Neural progenitor cell (in vitro differentiated cells): ENCODE measurements at regions not wholly inside any gene's neighbourhood (a gene's known extent, or its start where the extent isn't known, plus 50 kb on each side); places are given as distances from the start of the nearest gene placed in this dataset.

Experiments
- DNase-seq: peaks from one replicate; pipeline ENCODE4 v3.0.0-alpha.2; 2016; ENCODE audit warnings: low spot score
- H2AFZ ChIP-seq: fragments of 200-600 bp; sonication (generic); replicated peaks from 2 replicates; pipeline ENCODE4 v1.6.1; 2016; ENCODE audit warnings: antibody characterized with exemption
- H3F3A ChIP-seq: fragments of 200-600 bp; sonication (generic); 2 replicates; pipeline ENCODE4 v1.6.1; 2016; ENCODE audit warnings: antibody characterized with exemption, low read depth
- H3K27ac ChIP-seq: fragments of 200-600 bp; sonication (generic); 2 replicates; pipeline ENCODE4 v1.5.1; 2016; ENCODE audit warnings: mild to moderate bottlenecking
- H3K27me3 ChIP-seq: fragments of 200-600 bp; sonication (generic); 2 replicates; pipeline ENCODE4 v1.6.1; 2016; ENCODE audit warnings: mild to moderate bottlenecking, moderate library complexity
- H3K36me3 ChIP-seq: fragments of 200-600 bp; sonication (generic); 2 replicates; pipeline ENCODE4 v1.5.1; 2016
- H3K4me1 ChIP-seq: fragments of 200-600 bp; sonication (generic); 2 replicates; pipeline ENCODE4 v1.6.1; 2016; ENCODE audit warnings: mixed run types
- H3K4me2 ChIP-seq: fragments of 200-600 bp; sonication (generic); 2 replicates; pipeline ENCODE4 v1.6.1; 2016
- H3K4me3 ChIP-seq: fragments of 200-600 bp; sonication (generic); 2 replicates; pipeline ENCODE4 v1.5.1; 2016
- H3K79me2 ChIP-seq: fragments of 200-600 bp; sonication (generic); 2 replicates; pipeline ENCODE4 v1.6.1; 2016; ENCODE audit warnings: low read depth
- H3K9ac ChIP-seq: fragments of 200-600 bp; sonication (generic); 2 replicates; pipeline ENCODE4 v1.6.1; 2016
- H3K9me3 ChIP-seq: fragments of 200-600 bp; sonication (generic); 2 replicates; pipeline ENCODE4 v1.5.1; 2016; ENCODE audit warnings: low read depth
- H4K20me1 ChIP-seq: fragments of 200-600 bp; sonication (generic); 2 replicates; pipeline ENCODE4 v1.6.1; 2016; ENCODE audit warnings: low read depth
- H3K27ac Mint-ChIP-seq: 3 replicates; pipeline ENCODE4 v1.8.0; 2021; ENCODE audit warnings: mixed read lengths
- H3K27me3 Mint-ChIP-seq: 2 replicates; pipeline ENCODE4 v1.8.0; 2022; ENCODE audit warnings: low read depth, mild to moderate bottlenecking, inconsistent platforms, moderate library complexity, mixed read lengths; ENCODE audit not compliant: insufficient read depth
- H3K36me3 Mint-ChIP-seq: 3 replicates; pipeline ENCODE4 v1.8.0; 2021; ENCODE audit warnings: mixed read lengths
- H3K4me1 Mint-ChIP-seq: 3 replicates; pipeline ENCODE4 v1.8.0; 2021; ENCODE audit warnings: mixed read lengths
- H3K4me3 Mint-ChIP-seq: 3 replicates; pipeline ENCODE4 v1.8.0; 2021; ENCODE audit warnings: mild to moderate bottlenecking, moderate library complexity, mixed read lengths
- H3K9me3 Mint-ChIP-seq: 3 replicates; pipeline ENCODE4 v1.8.0; 2020; ENCODE audit warnings: mixed read lengths
- EZH2 ChIP-seq: fragments of 200-600 bp; sonication (generic); IDR thresholded peaks from 2 replicates; pipeline ENCODE4 v1.6.1; 2017; ENCODE audit warnings: antibody characterized with exemption, mild to moderate bottlenecking, moderate library complexity
- EZH2phosphoT487 ChIP-seq: fragments of 200-600 bp; sonication (generic); IDR thresholded peaks from 2 replicates; pipeline ENCODE4 v1.6.1; 2017; ENCODE audit warnings: antibody characterized with exemption
- TF ChIP-seq, protein P1 (sequence below): fragments of 200-600 bp; sonication (generic); IDR thresholded peaks from 2 replicates; pipeline ENCODE4 v1.5.1; 2017; ENCODE audit warnings: antibody characterized with exemption, mild to moderate bottlenecking

DNA sequence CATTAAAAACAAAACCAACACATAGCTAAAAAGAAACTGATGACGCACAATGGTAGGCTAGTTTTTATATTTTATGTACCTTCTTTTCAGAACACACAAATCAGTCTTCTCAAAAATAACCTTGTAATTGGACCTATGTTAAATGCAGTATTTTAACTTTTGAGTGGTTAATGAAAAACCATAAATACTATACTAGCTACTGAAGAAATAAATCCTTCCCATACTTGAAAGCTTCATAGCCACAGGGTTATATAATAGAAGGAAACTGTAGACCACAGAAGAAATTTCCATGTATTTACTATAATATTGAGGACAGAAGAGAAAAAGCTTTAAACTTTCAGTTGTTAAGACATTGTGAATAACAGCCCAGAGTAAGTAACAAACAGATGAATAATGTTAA lies 1094.3 kb upstream of the SLC10A2 start:
- Mint-ChIP-seq H3K4me3 (no peak overlapping the region), H3K4me1 (no peaks in the 10 kb centered on the region), H3K36me3 (no peaks in the 10 kb centered on the region), H3K27me3 (peaks cover 2% of the 10 kb centered on the region), H3K9me3 (peaks cover 5% of the 10 kb centered on the region), H3K27ac (no peak overlapping the region)
- no peak overlapping the region for H3K27ac ChIP-seq
- H3K27me3 ChIP-seq: no peaks in the 10 kb centered on the region
- no peaks in the 10 kb centered on the region for H3K36me3 ChIP-seq
- no peaks in the 10 kb centered on the region for H3K9me3 ChIP-seq
- no peak for DNase-seq
- H3K4me2 ChIP-seq: no peak overlapping the region
- no peak overlapping the region for H2AFZ ChIP-seq
- no peak overlapping the region for H3K9ac ChIP-seq
- TF ChIP-seq, protein P1, sequence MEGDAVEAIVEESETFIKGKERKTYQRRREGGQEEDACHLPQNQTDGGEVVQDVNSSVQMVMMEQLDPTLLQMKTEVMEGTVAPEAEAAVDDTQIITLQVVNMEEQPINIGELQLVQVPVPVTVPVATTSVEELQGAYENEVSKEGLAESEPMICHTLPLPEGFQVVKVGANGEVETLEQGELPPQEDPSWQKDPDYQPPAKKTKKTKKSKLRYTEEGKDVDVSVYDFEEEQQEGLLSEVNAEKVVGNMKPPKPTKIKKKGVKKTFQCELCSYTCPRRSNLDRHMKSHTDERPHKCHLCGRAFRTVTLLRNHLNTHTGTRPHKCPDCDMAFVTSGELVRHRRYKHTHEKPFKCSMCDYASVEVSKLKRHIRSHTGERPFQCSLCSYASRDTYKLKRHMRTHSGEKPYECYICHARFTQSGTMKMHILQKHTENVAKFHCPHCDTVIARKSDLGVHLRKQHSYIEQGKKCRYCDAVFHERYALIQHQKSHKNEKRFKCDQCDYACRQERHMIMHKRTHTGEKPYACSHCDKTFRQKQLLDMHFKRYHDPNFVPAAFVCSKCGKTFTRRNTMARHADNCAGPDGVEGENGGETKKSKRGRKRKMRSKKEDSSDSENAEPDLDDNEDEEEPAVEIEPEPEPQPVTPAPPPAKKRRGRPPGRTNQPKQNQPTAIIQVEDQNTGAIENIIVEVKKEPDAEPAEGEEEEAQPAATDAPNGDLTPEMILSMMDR: no peak
- no peak for TF ChIP-seq EZH2phosphoT487
- no peak for TF ChIP-seq EZH2
- no peaks in the 10 kb centered on the region for H3K79me2 ChIP-seq
- no peaks in the 10 kb centered on the region for H3K4me1 ChIP-seq
- no peaks in the 10 kb centered on the region for H4K20me1 ChIP-seq
- H3F3A ChIP-seq: no peaks in the 10 kb centered on the region
- H3K4me3 ChIP-seq: no peak overlapping the region

DNA sequence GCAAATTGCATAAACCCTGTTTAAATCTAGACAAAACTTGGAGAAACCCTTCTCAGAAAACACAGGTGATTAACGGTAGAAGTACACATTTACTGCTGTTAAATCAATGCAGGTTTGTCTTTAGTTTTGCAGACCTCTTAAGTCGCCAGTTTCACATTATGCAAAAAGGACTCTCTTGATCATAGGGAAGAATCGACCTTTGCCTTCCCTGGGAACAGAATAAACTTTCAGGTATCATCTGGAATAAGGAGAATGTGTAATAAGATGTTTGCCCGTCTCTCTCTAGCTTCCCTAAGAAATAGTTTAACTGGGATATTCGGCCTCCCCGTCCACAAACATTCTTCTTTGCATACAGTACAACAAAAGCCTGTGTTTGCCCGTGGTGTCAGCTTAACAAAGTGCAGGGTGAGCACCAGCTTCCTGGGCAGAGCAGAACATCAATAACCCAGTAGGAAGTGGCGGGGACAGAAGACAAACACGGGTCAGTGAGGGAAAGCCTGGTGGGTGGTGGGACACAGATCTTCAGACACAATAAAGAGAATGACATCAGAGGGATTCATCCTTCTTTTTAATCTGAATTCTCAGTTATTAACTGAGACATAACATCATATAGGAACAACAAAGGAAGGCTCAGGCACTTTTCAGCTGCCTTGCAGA lies 1077.7 kb upstream of the SLC10A2 start:
- Histone ChIP-seq H3K9me3 (no peaks in the 10 kb centered on the region), H3K27ac (no peak overlapping the region), H3K4me1 (peaks cover 13% of the 10 kb centered on the region), H4K20me1 (no peaks in the 10 kb centered on the region), H3K79me2 (no peaks in the 10 kb centered on the region), H3K27me3 (no peaks in the 10 kb centered on the region), H3K4me3 (peak overlapping the region; percentile 17), H3K4me2 (peak overlapping the region; percentile 64), H3F3A (peaks cover 3% of the 10 kb centered on the region), H2AFZ (peak overlapping the region; percentile 92), H3K36me3 (no peaks in the 10 kb centered on the region), H3K9ac (no peak overlapping the region)
- TF ChIP-seq EZH2phosphoT487 (no peak), EZH2 (no peak)
- TF ChIP-seq, protein P1: no peak
- Mint-ChIP-seq H3K4me3 (peak overlapping the region; percentile 33), H3K4me1 (peaks cover 22% of the 10 kb centered on the region), H3K36me3 (no peaks in the 10 kb centered on the region), H3K27me3 (no peaks in the 10 kb centered on the region), H3K9me3 (peaks cover 3% of the 10 kb centered on the region), H3K27ac (peak overlapping the region; percentile 23)
- DNase-seq: peak; percentile 56

DNA sequence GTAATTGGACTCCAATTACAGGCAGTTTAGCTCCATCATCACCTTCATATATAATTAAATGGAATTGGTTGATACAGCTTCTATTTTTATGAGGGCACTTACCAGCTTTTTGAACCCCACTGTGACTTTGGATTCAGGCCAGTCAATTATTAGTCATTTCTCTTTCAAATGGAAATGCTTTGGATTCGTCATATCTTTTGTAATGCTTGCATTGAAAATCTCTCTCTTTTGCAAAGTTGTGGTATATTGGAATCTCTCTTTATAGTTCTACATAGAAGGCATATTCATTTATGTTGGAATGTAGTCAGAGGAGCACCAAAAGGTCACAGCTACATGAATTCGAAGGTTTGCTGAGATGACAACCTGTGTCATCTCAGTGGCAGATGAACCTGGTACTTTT lies 1074.3 kb upstream of the SLC10A2 start:
- Histone ChIP-seq H3K9me3 (no peaks in the 10 kb centered on the region), H3K4me1 (peaks cover 13% of the 10 kb centered on the region), H3K79me2 (no peaks in the 10 kb centered on the region), H4K20me1 (no peaks in the 10 kb centered on the region), H3K27me3 (no peaks in the 10 kb centered on the region), H3K9ac (no peak overlapping the region), H3K36me3 (no peaks in the 10 kb centered on the region), H3K4me3 (no peak overlapping the region), H3K27ac (no peak overlapping the region), H3F3A (peaks cover 3% of the 10 kb centered on the region), H3K4me2 (no peak overlapping the region), H2AFZ (no peak overlapping the region)
- H3K36me3 Mint-ChIP-seq: no peaks in the 10 kb centered on the region
- no peak for TF ChIP-seq EZH2phosphoT487
- TF ChIP-seq, protein P1: no peak
- no peak for TF ChIP-seq EZH2
- H3K4me1 Mint-ChIP-seq: peaks cover 22% of the 10 kb centered on the region
- DNase-seq: no peak
- H3K27me3 Mint-ChIP-seq: no peaks in the 10 kb centered on the region
- H3K4me3 Mint-ChIP-seq: no peak overlapping the region
- no peak overlapping the region for H3K27ac Mint-ChIP-seq
- no peaks in the 10 kb centered on the region for H3K9me3 Mint-ChIP-seq
